GM21360 (cell line): ENCODE measurements at regions not wholly inside any gene's neighbourhood (a gene's known extent, or its start where the extent isn't known, plus 50 kb on each side); places are given as distances from the start of the nearest gene placed in this dataset.
"Not testable (repeated sequence)": the region's sequence is repeated elsewhere in the genome, so short reads cannot be mapped to it uniquely, and the experiment has no call there.

ENCODE experiments used
- ATAC-seq: cut with Tn5 transposase; IDR thresholded peaks from one replicate; pipeline ENCODE4 v1.9.1; 2021; ENCODE audit warnings: mild to moderate bottlenecking, moderate library complexity; ENCODE audit not compliant: unreplicated experiment

GRCh38 chr2:122743021-122743675 lies 987.7 kb downstream of the TSN start:
- no peak for ATAC-seq

GRCh38 chr2:122745603-122746002 lies 990.2 kb downstream of the TSN start:
- ATAC-seq: no peak

GRCh38 chr2:122747670-122748069 lies 992.2 kb downstream of the TSN start:
- no peak for ATAC-seq

- ATAC-seq: no peak
These were observed 993.1 kb downstream of the TSN start for GRCh38 chr2:122748552-122749011.

GRCh38 chr2:122749405-122749804 lies 994.0 kb downstream of the TSN start:
- no peak for ATAC-seq

GRCh38 chr2:122750095-122750494 lies 994.6 kb downstream of the TSN start:
- no peak for ATAC-seq

GRCh38 chr2:122750808-122751207 lies 995.4 kb downstream of the TSN start:
- ATAC-seq: no peak

GRCh38 chr2:122753336-122753735 lies 997.9 kb downstream of the TSN start:
- ATAC-seq: no peak

- ATAC-seq: no peak
These were observed 999.1 kb downstream of the TSN start for GRCh38 chr2:122754561-122754960.

- no peak for ATAC-seq
These were observed 999.9 kb downstream of the TSN start for GRCh38 chr2:122755281-122755780.

- no peak for ATAC-seq
These were observed 1003.5 kb downstream of the TSN start for GRCh38 chr2:122758967-122759366.

GRCh38 chr2:122764014-122764413 lies 1008.6 kb downstream of the TSN start:
- no peak for ATAC-seq

- no peak for ATAC-seq
These were observed 1024.8 kb downstream of the TSN start for GRCh38 chr2:122780251-122780650.

GRCh38 chr2:122794100-122794499 lies 1038.6 kb downstream of the TSN start:
- no peak for ATAC-seq

- no peak for ATAC-seq
These were observed 1040.3 kb downstream of the TSN start for GRCh38 chr2:122795763-122796162.

- no peak for ATAC-seq
These were observed 1043.9 kb downstream of the TSN start for GRCh38 chr2:122799391-122799790.

- ATAC-seq: no peak
These were observed 1045.3 kb downstream of the TSN start for GRCh38 chr2:122800781-122801180.

- ATAC-seq: no peak
These were observed 1049.0 kb downstream of the TSN start for GRCh38 chr2:122804494-122804893.

GRCh38 chr2:122805346-122805745 lies 1049.9 kb downstream of the TSN start:
- ATAC-seq: no peak

- no peak for ATAC-seq
These were observed 1053.0 kb downstream of the TSN start for GRCh38 chr2:122808286-122808969.

- ATAC-seq: not testable (repeated sequence)
These were observed 1056.8 kb downstream of the TSN start for GRCh38 chr2:122812214-122812613.

GRCh38 chr2:122815120-122815519 lies 1059.7 kb downstream of the TSN start:
- no peak for ATAC-seq
